GM21529 (cell line): ENCODE measurements at regions not wholly inside any gene's neighbourhood (a gene's known extent, or its start where the extent isn't known, plus 50 kb on each side); places are given as distances from the start of the nearest gene placed in this dataset.
A peak's percentile ranks its signal among the peaks of the same experiment; 100 is the strongest.
"Not testable (repeated sequence)": the region's sequence is repeated elsewhere in the genome, so short reads cannot be mapped to it uniquely, and the experiment has no call there.

Source experiments
- ATAC-seq: cut with Tn5 transposase; IDR thresholded peaks from one replicate; pipeline ENCODE4 v1.9.1; 2021; ENCODE audit not compliant: unreplicated experiment

DNA sequence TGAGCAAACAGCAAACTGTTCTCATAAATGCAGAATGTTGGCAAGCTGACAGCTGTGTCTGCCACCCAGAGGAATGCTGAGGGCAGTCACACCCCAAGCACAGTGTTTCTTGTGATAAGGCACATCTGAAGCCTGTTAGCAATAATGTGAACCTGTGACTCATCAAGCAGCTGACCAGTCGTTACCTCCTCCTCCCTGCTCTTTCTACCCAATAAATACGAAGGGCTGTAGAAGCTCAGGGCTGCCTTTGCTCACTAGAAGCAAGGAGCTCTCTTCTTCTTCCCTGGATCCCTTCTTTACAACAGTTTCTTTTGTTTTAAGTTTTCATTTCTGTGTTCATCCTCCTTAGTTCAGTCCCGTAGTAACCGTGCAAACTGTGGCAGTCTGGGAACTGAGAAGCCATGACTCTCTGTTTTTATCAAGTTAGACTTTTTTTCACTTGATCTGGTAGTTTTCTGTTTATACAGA lies 160.3 kb upstream of the ZNF184 start:
- not testable (repeated sequence) for ATAC-seq

- ATAC-seq = no peak
Measured at GRCh38 chr6:27631609-27631916, 158.7 kb upstream of the ZNF184 start.

GRCh38 chr6:27630727-27631608 lies 158.1 kb upstream of the ZNF184 start:
- peak; percentile 79 for ATAC-seq

GRCh38 chr6:27624694-27625262 lies 151.9 kb upstream of the ZNF184 start:
- ATAC-seq = peak; percentile 65

DNA sequence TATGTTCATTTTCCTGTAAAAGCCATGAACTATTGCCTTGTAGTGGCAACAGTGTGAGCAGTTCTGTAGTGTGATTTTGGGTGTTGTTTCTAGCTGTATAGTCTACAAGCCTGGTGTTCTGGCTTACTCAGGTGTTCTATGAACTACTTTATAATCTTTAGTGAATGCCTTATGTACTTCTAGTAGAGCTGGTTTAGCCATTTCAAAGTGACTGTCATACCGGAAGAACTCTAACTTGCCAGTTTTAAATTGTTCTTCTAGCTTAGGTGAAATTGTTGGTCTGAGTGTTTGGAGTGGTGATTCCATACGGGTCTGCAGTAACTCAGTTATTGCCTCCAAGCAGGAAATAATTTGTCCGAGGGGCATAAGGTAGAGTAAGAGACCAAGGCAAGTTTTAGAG lies 150.2 kb upstream of the ZNF184 start:
- ATAC-seq = no peak

DNA sequence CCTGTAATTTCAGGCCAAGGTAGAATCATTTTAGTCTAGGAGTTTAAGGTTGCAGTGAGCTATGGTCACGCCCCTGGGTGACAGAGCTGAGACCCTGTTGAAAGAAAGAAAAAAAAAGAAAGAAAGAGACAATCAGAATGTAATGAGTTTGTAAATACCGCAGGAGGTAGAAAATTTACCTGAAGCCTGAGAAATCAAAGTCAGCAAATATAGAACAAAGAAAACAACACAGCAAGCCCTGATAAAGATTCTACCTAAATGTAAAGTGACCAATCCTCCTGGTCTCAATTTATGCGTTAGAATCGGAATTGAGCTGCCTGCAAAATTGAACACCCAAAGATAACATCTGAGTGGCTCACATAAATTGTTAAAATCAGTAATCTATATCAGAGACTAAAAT lies 146.5 kb upstream of the ZNF184 start:
- no peak for ATAC-seq

- ATAC-seq = no peak
Measured at GRCh38 chr6:27617700-27618689, 145.1 kb upstream of the ZNF184 start.

GRCh38 chr6:27617046-27617687 lies 144.3 kb upstream of the ZNF184 start:
- no peak for ATAC-seq

DNA sequence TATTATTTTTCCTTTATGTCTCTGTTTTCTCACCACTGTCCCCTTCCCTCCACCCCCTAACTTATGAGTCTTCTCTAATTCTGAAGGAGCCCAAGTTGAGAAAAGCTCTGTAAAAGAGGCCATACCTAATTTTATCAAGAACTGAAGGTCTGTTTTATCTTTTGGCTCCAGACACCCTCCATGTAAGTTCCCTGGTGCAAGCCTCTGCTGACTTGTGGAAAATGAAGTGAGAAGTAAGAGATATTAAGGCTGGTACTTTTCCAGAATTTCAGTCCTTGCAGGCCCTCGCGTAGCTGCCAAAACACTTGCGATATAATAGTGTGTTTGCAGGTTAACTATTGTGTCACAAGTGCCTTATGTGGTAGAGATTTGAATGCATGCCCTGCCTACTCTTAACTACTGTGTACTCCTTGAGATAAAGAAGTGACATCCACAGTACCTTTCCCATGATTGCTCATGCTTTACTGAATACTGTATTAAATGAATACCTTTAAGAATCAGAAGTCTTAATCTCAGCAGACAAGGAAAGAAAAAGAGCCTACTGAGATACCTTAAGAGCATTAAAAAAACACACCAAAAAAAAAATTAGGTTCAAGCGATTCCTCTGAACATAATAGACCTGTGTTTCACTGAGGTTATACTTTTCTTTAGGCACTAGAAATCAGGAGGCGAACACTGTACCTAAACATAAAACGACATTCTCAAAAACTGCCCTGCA lies 143.6 kb upstream of the ZNF184 start:
- ATAC-seq = no peak

DNA sequence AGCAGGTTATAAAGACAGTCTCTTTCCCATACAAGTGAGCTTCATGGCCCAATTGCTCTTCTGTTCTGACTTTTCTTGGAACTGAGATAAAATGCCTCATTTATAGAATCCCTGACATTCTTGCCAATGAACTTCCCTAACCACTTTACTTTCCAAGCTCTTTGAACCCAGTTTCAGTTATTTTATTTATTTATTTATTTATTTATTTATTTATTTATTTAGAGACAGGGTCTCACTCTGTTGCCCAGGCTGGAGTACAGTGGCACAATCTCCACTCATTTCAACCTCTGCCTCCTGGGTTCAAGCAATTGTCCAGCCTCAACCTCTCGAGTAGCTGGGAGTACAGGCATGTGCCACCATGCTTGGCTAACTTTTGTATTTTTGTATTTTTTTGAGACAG lies 138.5 kb upstream of the ZNF184 start:
- ATAC-seq = no peak

GRCh38 chr6:27608916-27609883 lies 136.3 kb upstream of the ZNF184 start:
- ATAC-seq = no peak

GRCh38 chr6:27605401-27606342 lies 132.8 kb upstream of the ZNF184 start:
- ATAC-seq = peak; percentile 46

DNA sequence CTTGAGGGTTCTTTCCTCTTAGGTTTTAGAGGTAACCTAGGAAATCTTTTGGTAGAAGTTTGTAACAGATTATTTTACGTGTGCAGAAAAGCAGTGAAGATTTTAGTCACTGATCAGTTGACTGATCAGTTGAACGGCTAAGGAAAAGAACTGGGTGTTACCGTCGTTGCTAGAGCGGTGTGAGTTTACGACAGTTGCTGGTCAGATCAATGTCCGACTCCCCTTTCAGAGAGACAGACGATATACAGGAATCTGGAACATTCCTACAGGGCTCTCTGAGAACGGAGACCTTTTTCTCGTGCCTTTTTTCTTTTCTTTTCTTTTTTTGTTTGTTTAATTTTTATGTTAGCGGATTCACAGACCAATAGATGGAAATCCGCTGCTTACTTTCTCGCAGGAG lies 132.1 kb upstream of the ZNF184 start:
- ATAC-seq = no peak

GRCh38 chr6:27601668-27602254 lies 128.9 kb upstream of the ZNF184 start:
- ATAC-seq = no peak

GRCh38 chr6:27599859-27600532 lies 127.1 kb upstream of the ZNF184 start:
- ATAC-seq = no peak

GRCh38 chr6:27597031-27597567 lies 124.2 kb upstream of the ZNF184 start:
- ATAC-seq = not testable (repeated sequence)

GRCh38 chr6:27593861-27594260 lies 121.0 kb upstream of the ZNF184 start:
- ATAC-seq = no peak
